C4-2B (cell line): ENCODE measurements at regions not wholly inside any gene's neighbourhood (a gene's known extent, or its start where the extent isn't known, plus 50 kb on each side); places are given as distances from the start of the nearest gene placed in this dataset.

Experiments
- CTCF ChIP-seq: fragments of 450-650 bp; conservative IDR thresholded peaks from 2 replicates; pipeline ENCODE4 v1.5.1; 2017; ENCODE audit warnings: mild to moderate bottlenecking
- ZFX ChIP-seq: fragments of 450-650 bp; IDR thresholded peaks from 2 replicates; pipeline ENCODE4 v1.6.1; 2017

- TF ChIP-seq CTCF, result no peak
- no peak for TF ChIP-seq ZFX
These were observed 925.1 kb downstream of the PCDH7 start for GRCh38 chr4:31645236-31645635.
